Liver (tissue), 8 donors: ENCODE measurements at regions not wholly inside any gene's neighbourhood (a gene's known extent, or its start where the extent isn't known, plus 50 kb on each side); places are given as distances from the start of the nearest gene placed in this dataset.

Experiments
- DNase-seq: peaks from one replicate; pipeline ENCODE4 v3.0.0-alpha.2; 2017; ENCODE audit warnings: low spot score
- H3K27ac ChIP-seq, 2 donors: one replicate each; pipeline ENCODE4 v1.7.0; 2013; ENCODE audit warnings: inconsistent platforms in 2 of 2, low read length in 2 of 2, control low read depth in 1 of 2, low read depth in 1 of 2, mild to moderate bottlenecking in 1 of 2
- H3K27me3 ChIP-seq, 4 donors: one replicate each; pipeline versions ENCODE4 v1.6.1 to v1.7.0; 2013; ENCODE audit warnings: low read length in 3 of 4, inconsistent platforms in 1 of 4, mild to moderate bottlenecking in 1 of 4, moderate library complexity in 1 of 4; ENCODE audit not compliant: control insufficient read depth in 4 of 4, insufficient read depth in 4 of 4
- H3K36me3 ChIP-seq, 4 donors: one replicate each; pipeline versions ENCODE4 v1.6.1 to v1.7.0; 2013; ENCODE audit warnings: low read length in 3 of 4, mild to moderate bottlenecking in 3 of 4, low read depth in 1 of 4, moderate library complexity in 1 of 4; ENCODE audit not compliant: control insufficient read depth in 4 of 4, insufficient read depth in 3 of 4
- H3K4me1 ChIP-seq, 4 donors: one replicate each; pipeline versions ENCODE4 v1.6.1 to v1.7.0; 2013; ENCODE audit warnings: low read length in 3 of 4, mild to moderate bottlenecking in 3 of 4, moderate library complexity in 1 of 4; ENCODE audit not compliant: control insufficient read depth in 4 of 4, insufficient read depth in 4 of 4
- H3K4me3 ChIP-seq, 3 donors: one replicate each; pipeline versions ENCODE4 v1.6.1 to v1.7.0; 2013; ENCODE audit warnings: low read length in 3 of 3, control low read depth in 1 of 3, low read depth in 1 of 3, mild to moderate bottlenecking in 1 of 3
- H3K9ac ChIP-seq, 2 donors: one replicate each; pipeline ENCODE4 v1.7.0; 2013; ENCODE audit warnings: low read length in 2 of 2, mild to moderate bottlenecking in 2 of 2, moderate library complexity in 2 of 2, control low read depth in 1 of 2, low read depth in 1 of 2
- H3K9me3 ChIP-seq, 4 donors: one replicate each; pipeline versions ENCODE4 v1.6.1 to v1.7.0; 2013; ENCODE audit warnings: low read length in 3 of 4; ENCODE audit not compliant: control insufficient read depth in 4 of 4
- EGR1 ChIP-seq, 2 donors: IDR thresholded peaks; 2 replicates each; pipeline ENCODE4 v1.6.1; 2016 to 2018; ENCODE audit warnings: antibody characterized with exemption in 2 of 2, low read depth in 2 of 2
- FOXA1 ChIP-seq: IDR thresholded peaks from 2 replicates; pipeline ENCODE4 v1.6.1; 2016; ENCODE audit warnings: antibody characterized with exemption
- FOXA2 ChIP-seq: IDR thresholded peaks from 2 replicates; pipeline ENCODE4 v1.6.1; 2016; ENCODE audit warnings: antibody characterized with exemption
- GABPA ChIP-seq, 2 donors: IDR thresholded peaks in 1 of 2; conservative IDR thresholded peaks in 1 of 2; 2 replicates each; pipeline ENCODE4 v1.6.1; 2016; ENCODE audit warnings: antibody characterized with exemption in 2 of 2, mild to moderate bottlenecking in 1 of 2, moderate library complexity in 1 of 2
- HNF4A ChIP-seq, 2 donors: conservative IDR thresholded peaks; 2 replicates each; pipeline ENCODE4 v1.6.1; 2016; ENCODE audit warnings: antibody characterized with exemption in 2 of 2, mild to moderate bottlenecking in 2 of 2
- HNF4G ChIP-seq: IDR thresholded peaks from 2 replicates; pipeline ENCODE4 v1.6.1; 2016; ENCODE audit warnings: antibody characterized with exemption
- JUND ChIP-seq, 2 donors: IDR thresholded peaks; 2 replicates each; pipeline ENCODE4 v1.6.1; 2016; ENCODE audit warnings: antibody characterized with exemption in 2 of 2
- RAD21 ChIP-seq, 2 donors: IDR thresholded peaks; 2 replicates each; pipeline ENCODE4 v1.6.1; 2016; ENCODE audit warnings: antibody characterized with exemption in 2 of 2, mild to moderate bottlenecking in 2 of 2
- SP1 ChIP-seq: IDR thresholded peaks from 2 replicates; pipeline ENCODE4 v1.6.1; 2018; ENCODE audit warnings: antibody characterized with exemption, mild to moderate bottlenecking
- TAF1 ChIP-seq: conservative IDR thresholded peaks from 2 replicates; pipeline ENCODE4 v1.6.1; 2016; ENCODE audit warnings: antibody characterized with exemption, mild to moderate bottlenecking
- YY1 ChIP-seq: IDR thresholded peaks from 2 replicates; pipeline ENCODE4 v1.6.1; 2016; ENCODE audit warnings: antibody characterized with exemption, mild to moderate bottlenecking
- WGBS: extraction: QIAGEN DNeasy Blood & Tissue Kit; methylation state at CpG from one replicate; pipeline ENCODE4 v1.1.7; 2013; 5-methylcytosine and 5-hydroxymethylcytosine counted together
- TF ChIP-seq, protein P1 (sequence below): IDR thresholded peaks from 2 replicates; pipeline ENCODE4 v1.6.1; 2016; ENCODE audit warnings: antibody characterized with exemption
- TF ChIP-seq, protein P2 (sequence below): IDR thresholded peaks from 2 replicates; pipeline ENCODE4 v1.6.1; 2016; ENCODE audit warnings: antibody characterized with exemption, mild to moderate bottlenecking
- TF ChIP-seq, protein P3 (sequence below): IDR thresholded peaks from 2 replicates; pipeline ENCODE4 v1.6.1; 2016; ENCODE audit warnings: antibody characterized with exemption
- TF ChIP-seq, protein P4 (sequence below): fragments of 150-350 bp; IDR thresholded peaks from 2 replicates; pipeline ENCODE4 v1.5.1; 2017; ENCODE audit warnings: improper control_type of control experiment, low read depth, low read length; ENCODE audit not compliant: missing input control
- TF ChIP-seq, protein P5 (sequence below): IDR thresholded peaks from 2 replicates; pipeline ENCODE4 v1.6.1; 2016; ENCODE audit warnings: antibody characterized with exemption
- donor health status: healthy.
- donor health status: healthy.
- donor health status: healthy.
- donor health status: healthy.
- donor health status: healthy.

DNA sequence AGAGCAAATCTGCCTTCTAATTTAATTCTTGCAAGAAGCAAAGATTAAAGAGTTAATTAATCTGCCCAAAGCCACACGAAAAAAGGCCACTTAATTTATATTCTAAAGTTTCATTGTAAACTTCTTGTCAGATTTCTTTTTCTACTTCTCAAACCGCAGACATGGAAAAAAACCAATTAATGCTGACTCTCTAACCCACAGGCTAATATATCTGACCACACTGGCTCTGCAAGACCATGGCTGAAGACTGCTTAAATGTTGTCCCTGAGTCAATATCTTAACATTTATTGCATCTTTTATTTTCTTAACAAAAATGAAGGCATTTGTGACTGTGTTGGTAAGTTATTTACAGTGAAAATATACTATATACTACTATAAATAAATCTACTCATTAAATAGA, 234.0 kb upstream of the SP8 start:
- Histone ChIP-seq H3K4me1 (no peaks in the 10 kb centered on the region), H3K27me3 (no peaks in the 10 kb centered on the region), H3K36me3 (no peaks in the 10 kb centered on the region), H3K9ac (no peak overlapping the region), H3K27ac (no peak overlapping the region), H3K9me3 (peaks cover 0 to 4% (median 0%) of the 10 kb centered on the region in 4 donors), H3K4me3 (no peak overlapping the region)
- WGBS: 59% methylated on average over 2 of the region's 2 CpGs
- no peak for DNase-seq
- no peak for TF ChIP-seq FOXA2
- TF ChIP-seq, protein P1, sequence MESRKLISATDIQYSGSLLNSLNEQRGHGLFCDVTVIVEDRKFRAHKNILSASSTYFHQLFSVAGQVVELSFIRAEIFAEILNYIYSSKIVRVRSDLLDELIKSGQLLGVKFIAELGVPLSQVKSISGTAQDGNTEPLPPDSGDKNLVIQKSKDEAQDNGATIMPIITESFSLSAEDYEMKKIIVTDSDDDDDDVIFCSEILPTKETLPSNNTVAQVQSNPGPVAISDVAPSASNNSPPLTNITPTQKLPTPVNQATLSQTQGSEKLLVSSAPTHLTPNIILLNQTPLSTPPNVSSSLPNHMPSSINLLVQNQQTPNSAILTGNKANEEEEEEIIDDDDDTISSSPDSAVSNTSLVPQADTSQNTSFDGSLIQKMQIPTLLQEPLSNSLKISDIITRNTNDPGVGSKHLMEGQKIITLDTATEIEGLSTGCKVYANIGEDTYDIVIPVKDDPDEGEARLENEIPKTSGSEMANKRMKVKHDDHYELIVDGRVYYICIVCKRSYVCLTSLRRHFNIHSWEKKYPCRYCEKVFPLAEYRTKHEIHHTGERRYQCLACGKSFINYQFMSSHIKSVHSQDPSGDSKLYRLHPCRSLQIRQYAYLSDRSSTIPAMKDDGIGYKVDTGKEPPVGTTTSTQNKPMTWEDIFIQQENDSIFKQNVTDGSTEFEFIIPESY: no peak
- TF ChIP-seq YY1: no peak
- TF ChIP-seq GABPA (IDR thresholded peaks at IDR 0.05 in 1 of 2, conservative IDR thresholded peaks at IDR 0.05 in 1 of 2): no peak

DNA sequence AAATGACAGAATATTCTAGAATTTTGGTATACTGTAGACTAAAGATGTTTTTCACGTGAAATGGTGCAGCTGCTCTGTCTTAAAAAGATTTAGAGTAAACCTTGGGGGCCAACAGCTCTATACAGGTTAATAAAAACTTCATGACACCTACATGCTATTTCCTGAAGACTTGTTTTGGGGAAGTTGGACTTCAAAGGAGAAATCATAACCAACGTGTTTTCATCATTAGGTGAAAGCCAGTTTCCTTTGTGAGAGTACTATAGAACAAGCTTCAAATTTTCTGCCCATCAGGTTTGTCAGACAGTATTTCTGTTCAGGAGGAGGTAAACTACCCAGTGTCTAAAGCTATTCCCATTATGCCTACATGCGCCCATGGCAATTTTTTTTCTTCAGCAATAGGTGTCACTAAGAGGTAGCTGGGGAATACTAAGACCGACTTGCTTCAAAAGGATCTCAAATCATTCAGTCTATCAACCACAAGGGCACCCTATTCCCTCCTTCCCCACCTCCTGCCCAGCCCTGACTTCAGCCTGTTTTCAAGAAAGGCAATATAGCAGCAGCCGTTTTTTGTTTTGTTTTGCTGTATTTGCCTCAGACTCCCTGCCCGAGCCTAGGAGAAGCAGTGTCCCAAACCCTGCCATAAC, 237.3 kb upstream of the SP8 start:
- Histone ChIP-seq H3K9me3 (no peaks in the 10 kb centered on the region), H3K36me3 (no peaks in the 10 kb centered on the region), H3K27me3 (no peaks in the 10 kb centered on the region), H3K4me1 (no peaks in the 10 kb centered on the region), H3K4me3 (no peak overlapping the region), H3K27ac (no peak overlapping the region), H3K9ac (no peak overlapping the region)
- WGBS: 56% methylated on average over 6 of the region's 6 CpGs
- no peak for DNase-seq
- TF ChIP-seq HNF4G (no peak), HNF4A (conservative IDR thresholded peaks at IDR 0.05) (no peak), EGR1 (IDR thresholded peaks at IDR 0.05; ENCODE audit: low read depth in 2 of 2) (no peak), GABPA (IDR thresholded peaks at IDR 0.05 in 1 of 2, conservative IDR thresholded peaks at IDR 0.05 in 1 of 2) (no peak)
- TF ChIP-seq, protein P2, sequence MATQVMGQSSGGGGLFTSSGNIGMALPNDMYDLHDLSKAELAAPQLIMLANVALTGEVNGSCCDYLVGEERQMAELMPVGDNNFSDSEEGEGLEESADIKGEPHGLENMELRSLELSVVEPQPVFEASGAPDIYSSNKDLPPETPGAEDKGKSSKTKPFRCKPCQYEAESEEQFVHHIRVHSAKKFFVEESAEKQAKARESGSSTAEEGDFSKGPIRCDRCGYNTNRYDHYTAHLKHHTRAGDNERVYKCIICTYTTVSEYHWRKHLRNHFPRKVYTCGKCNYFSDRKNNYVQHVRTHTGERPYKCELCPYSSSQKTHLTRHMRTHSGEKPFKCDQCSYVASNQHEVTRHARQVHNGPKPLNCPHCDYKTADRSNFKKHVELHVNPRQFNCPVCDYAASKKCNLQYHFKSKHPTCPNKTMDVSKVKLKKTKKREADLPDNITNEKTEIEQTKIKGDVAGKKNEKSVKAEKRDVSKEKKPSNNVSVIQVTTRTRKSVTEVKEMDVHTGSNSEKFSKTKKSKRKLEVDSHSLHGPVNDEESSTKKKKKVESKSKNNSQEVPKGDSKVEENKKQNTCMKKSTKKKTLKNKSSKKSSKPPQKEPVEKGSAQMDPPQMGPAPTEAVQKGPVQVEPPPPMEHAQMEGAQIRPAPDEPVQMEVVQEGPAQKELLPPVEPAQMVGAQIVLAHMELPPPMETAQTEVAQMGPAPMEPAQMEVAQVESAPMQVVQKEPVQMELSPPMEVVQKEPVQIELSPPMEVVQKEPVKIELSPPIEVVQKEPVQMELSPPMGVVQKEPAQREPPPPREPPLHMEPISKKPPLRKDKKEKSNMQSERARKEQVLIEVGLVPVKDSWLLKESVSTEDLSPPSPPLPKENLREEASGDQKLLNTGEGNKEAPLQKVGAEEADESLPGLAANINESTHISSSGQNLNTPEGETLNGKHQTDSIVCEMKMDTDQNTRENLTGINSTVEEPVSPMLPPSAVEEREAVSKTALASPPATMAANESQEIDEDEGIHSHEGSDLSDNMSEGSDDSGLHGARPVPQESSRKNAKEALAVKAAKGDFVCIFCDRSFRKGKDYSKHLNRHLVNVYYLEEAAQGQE: no peak

DNA sequence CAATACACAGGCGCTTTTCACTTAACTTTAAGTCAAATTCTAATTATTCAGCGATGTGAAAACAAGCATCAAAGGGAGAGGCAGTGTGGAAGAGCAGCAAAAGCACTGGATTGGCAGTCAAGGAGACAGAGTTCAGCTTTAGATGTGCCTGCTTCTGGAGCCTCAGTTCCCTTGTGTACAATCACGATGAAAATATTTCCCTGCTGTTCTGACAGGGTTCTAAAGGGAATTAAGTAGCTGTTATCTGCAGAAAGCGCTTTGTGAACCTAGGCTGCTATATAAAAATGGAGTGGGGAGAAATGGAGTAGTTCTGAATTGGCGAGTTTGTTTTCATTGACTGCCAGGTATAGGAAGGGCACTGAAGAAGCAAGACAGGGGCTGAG, 237.8 kb upstream of the SP8 start:
- H3K9ac ChIP-seq: no peak overlapping the region
- no peaks in the 10 kb centered on the region for H3K36me3 ChIP-seq
- H3K4me1 ChIP-seq: no peaks in the 10 kb centered on the region
- H3K4me3 ChIP-seq: no peak overlapping the region
- no peaks in the 10 kb centered on the region for H3K27me3 ChIP-seq
- no peak for DNase-seq
- H3K27ac ChIP-seq: no peak overlapping the region
- 66% methylated on average over 5 of the region's 5 CpGs for WGBS
- no peaks in the 10 kb centered on the region for H3K9me3 ChIP-seq
- TF ChIP-seq, protein P1: no peak
- TF ChIP-seq, protein P3, sequence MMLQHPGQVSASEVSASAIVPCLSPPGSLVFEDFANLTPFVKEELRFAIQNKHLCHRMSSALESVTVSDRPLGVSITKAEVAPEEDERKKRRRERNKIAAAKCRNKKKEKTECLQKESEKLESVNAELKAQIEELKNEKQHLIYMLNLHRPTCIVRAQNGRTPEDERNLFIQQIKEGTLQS: no peak
- TF ChIP-seq HNF4A (conservative IDR thresholded peaks at IDR 0.05) (no peak), HNF4G (no peak), YY1 (no peak), GABPA (IDR thresholded peaks at IDR 0.05 in 1 of 2, conservative IDR thresholded peaks at IDR 0.05 in 1 of 2) (no peak), EGR1 (IDR thresholded peaks at IDR 0.05; ENCODE audit: low read depth in 2 of 2) (no peak), TAF1 (no peak), RAD21 (IDR thresholded peaks at IDR 0.05) (no peak), FOXA1 (no peak), SP1 (no peak), JUND (IDR thresholded peaks at IDR 0.05) (no peak)
- TF ChIP-seq, protein P4, sequence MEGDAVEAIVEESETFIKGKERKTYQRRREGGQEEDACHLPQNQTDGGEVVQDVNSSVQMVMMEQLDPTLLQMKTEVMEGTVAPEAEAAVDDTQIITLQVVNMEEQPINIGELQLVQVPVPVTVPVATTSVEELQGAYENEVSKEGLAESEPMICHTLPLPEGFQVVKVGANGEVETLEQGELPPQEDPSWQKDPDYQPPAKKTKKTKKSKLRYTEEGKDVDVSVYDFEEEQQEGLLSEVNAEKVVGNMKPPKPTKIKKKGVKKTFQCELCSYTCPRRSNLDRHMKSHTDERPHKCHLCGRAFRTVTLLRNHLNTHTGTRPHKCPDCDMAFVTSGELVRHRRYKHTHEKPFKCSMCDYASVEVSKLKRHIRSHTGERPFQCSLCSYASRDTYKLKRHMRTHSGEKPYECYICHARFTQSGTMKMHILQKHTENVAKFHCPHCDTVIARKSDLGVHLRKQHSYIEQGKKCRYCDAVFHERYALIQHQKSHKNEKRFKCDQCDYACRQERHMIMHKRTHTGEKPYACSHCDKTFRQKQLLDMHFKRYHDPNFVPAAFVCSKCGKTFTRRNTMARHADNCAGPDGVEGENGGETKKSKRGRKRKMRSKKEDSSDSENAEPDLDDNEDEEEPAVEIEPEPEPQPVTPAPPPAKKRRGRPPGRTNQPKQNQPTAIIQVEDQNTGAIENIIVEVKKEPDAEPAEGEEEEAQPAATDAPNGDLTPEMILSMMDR: no peak
- TF ChIP-seq, protein P5, sequence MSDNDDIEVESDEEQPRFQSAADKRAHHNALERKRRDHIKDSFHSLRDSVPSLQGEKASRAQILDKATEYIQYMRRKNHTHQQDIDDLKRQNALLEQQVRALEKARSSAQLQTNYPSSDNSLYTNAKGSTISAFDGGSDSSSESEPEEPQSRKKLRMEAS: no peak
